ENCODE measurements at regions not wholly inside any gene's neighbourhood (a gene's known extent, or its start where the extent isn't known, plus 50 kb on each side); places are given as distances from the start of the nearest gene placed in this dataset.

DNA sequence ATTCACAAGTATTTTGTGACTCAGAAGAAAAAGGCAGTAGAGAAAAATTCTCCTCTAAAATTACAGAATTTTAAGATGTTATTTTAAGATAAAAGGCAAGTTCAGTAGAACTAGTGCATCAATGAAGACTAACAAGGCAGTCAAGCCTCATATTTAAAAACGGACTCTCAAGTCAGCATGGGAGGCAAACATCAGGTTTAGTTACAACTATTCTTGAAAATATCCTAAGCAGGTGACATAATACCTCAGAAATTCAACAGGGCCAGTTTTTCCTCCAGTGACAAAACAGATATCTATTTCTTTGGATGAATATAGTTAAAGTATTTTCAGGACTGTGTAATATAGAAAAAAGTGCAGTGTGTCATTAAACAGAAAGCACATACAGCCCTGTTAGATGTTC lies 194.0 kb upstream of the NMUR2 start:
- TF ChIP-seq, protein P1, sequence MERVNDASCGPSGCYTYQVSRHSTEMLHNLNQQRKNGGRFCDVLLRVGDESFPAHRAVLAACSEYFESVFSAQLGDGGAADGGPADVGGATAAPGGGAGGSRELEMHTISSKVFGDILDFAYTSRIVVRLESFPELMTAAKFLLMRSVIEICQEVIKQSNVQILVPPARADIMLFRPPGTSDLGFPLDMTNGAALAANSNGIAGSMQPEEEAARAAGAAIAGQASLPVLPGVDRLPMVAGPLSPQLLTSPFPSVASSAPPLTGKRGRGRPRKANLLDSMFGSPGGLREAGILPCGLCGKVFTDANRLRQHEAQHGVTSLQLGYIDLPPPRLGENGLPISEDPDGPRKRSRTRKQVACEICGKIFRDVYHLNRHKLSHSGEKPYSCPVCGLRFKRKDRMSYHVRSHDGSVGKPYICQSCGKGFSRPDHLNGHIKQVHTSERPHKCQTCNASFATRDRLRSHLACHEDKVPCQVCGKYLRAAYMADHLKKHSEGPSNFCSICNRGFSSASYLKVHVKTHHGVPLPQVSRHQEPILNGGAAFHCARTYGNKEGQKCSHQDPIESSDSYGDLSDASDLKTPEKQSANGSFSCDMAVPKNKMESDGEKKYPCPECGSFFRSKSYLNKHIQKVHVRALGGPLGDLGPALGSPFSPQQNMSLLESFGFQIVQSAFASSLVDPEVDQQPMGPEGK (CRISPR knock-in tag; IDR thresholded peaks at IDR 0.05; ENCODE audit: borderline replicate concordance): no peak
- no peak for TF ChIP-seq ZFP30 (CRISPR knock-in tag; IDR thresholded peaks at IDR 0.05)
